Activated gamma-delta T cell (primary cell): ENCODE measurements at regions not wholly inside any gene's neighbourhood (a gene's known extent, or its start where the extent isn't known, plus 50 kb on each side); places are given as distances from the start of the nearest gene placed in this dataset.
"Not testable (repeated sequence)": the region's sequence is repeated elsewhere in the genome, so short reads cannot be mapped to it uniquely, and the experiment has no call there.

Experiments
- DNase-seq: peaks from one replicate; lab custom pipeline; 2025; lab: John Stamatoyannopoulos, UW

DNA sequence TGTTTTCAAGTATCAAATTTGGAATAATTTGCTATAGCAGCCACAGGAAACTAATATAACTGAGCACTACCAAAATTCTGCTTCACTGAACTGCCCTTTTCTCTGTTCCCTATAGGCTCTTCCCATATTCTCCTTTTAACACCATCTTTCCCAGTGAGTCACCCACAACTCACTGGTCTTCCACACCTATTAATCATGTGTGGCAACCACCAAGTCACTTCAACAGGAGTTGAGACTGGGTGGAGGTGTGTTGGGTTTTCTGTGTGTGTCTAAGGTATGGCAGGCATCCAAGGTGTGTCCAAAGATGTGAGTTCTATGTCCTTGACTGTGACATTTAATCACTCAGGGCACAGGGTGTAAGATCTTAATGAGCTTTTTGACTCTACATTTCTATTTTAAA lies 610.0 kb upstream of the CDH11 start:
- DNase-seq, result no peak

- no peak for DNase-seq
These were observed 606.8 kb upstream of the CDH11 start for GRCh38 chr16:65728652-65729051.

GRCh38 chr16:65728167-65728566 lies 606.3 kb upstream of the CDH11 start:
- DNase-seq, result no peak

GRCh38 chr16:65727534-65728137 lies 605.8 kb upstream of the CDH11 start:
- DNase-seq, result no peak

GRCh38 chr16:65725156-65725845 lies 603.4 kb upstream of the CDH11 start:
- no peak for DNase-seq

DNA sequence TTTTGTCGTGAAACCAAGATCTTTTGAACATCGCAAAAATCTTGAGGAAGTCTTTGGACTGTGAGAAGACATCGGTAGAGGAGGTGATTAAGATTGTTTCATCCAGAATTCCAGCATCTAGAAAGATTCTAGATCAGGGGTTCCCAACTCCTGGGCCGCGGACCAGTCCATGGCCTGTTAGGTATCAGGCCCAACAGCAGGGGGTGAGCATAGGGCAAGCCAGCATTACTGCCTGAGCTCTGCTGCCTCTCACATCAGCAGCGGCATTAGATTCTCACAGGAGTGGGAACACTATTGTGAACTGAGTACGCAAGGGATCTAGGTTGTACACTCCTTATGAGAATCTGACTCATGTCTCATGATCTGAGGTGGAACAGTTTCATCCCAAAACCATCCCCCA lies 600.6 kb upstream of the CDH11 start:
- no peak for DNase-seq

GRCh38 chr16:65717846-65718245 lies 596.0 kb upstream of the CDH11 start:
- DNase-seq, result no peak

DNA sequence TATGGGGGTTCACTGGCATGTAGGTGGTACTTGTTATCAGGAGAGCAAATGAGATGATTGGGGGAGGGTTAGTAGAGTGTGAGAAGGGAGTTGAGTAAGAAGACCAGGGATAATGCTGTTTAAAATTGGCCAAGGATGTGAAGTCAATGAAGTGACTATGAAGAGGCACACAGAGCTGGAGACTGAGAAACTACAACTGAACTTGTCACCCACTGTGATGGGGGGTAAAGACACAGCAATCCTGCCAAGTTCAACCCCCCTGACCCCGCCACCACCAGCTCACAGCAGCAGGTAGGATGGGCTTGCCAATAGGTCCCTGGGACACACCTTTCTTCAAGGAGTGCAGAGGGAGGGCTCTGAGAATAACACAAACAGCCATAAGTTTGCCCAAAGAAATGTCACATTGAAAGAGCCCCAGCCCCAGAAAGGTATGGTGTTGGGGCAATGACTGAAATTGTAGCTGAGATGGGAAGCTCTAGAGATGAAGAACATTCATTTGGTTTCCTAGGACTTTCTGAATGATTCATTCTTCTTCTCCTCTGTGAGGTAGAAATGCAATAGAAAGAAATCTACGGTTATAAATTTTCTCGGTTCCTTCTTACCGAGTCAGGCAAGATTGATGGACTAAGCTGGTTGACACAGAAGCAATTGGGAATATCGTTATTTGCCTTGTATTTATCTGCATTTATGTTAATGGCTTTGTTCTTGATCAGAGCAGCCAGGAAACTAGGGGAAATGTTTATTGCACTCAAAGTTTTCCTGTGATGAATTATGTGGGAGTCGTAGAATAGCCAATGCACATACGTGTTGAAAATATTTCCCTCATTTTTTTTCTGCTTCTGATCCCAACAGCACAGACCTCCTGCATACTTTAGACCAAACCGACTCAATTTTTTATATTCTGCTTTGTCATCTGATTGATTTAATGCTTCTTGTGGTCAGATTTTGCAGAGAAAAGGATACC lies 595.2 kb upstream of the CDH11 start:
- no peak for DNase-seq

- DNase-seq, result no peak
These were observed 591.4 kb upstream of the CDH11 start for GRCh38 chr16:65713181-65713808.

DNA sequence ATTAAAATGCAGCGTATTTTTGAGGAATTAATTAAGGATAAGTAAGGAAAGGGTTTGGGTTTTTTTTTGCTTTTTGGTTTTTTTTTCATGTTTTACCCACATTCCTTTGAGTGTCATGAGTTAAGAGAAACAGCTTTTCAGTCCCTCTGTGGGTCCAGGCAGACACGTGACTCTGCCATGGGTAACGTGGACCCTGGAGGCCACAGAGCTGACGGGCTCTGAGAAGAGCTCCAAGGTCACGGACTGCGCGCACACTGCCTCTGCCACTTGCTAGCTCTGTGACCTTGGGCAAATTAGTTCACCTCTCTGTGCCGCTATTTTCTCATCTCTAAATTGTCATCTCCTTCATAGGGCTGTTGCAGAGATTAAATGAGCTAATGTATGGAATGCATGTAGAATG lies 588.2 kb upstream of the CDH11 start:
- no peak for DNase-seq

- DNase-seq, result no peak
These were observed 583.0 kb upstream of the CDH11 start for GRCh38 chr16:65704866-65705265.

DNA sequence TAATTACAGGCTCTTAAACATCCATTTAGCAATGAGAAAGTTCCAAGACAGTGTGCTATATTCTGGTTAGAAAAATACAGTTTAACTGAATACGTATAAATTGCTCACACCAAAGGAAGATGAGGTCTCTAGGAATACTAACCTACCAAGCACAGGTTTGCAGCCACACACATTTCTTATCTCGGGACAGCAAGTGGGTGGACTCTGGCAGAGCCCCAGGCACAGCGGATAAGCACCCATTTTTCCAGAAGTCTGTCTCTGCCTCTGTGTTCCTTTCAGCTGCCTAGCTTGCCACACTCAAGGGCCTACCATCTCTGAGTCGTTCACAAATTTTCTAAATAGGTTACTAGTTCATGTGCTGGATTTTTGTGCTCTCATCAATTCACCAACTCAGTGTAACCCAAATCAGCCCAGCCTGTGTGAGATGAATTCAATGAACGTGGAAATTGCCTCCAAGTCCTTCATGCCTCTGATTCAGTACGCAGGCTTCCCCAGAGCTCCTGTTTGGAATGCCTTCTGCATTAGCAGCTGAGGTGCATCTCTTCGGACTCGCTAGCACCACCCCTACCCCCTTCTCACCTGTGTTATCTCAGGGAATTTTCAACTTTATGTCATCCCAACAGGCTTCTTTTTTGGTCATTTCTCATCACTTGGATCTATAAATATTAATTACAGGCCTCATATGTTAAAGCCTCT lies 581.0 kb upstream of the CDH11 start:
- DNase-seq, result no peak

DNA sequence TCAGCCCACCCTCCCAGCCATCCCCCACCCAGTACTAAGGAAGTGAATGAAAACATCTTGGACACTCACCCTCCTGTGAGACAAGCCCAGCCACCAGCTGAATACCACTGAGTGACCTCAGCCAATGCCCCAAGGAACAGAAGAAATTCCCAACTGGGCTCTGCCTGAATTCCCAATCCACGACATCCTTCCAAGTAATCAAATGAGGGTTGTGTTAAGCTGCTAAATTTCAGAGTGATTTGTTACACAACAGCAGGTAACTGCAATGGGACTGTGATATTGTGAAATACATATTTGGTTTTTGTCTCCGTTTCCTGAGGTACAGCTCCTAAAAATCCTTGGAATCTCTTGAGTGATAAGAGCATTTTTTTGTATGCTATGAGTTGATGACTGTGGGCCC lies 578.7 kb upstream of the CDH11 start:
- no peak for DNase-seq

GRCh38 chr16:65698791-65699321 lies 577.0 kb upstream of the CDH11 start:
- no peak for DNase-seq

DNA sequence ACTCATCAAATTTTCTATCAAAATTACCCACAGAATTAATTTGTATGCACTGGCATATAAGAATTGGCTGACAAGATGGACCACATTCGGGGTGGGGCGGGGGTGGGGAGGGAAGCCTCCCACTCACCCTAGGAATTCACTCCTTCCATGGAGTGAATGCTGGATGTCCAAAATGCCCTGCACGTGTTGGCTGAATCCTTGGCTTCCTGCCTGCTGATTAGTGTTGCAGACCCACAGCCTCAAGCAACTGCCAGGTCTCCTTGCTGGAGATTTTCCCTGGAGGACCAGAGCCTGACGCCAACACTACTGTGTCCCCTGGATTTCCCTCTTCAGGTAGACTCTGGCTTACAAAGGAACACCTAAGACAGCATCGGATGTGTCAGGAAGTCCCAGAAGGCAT lies 575.7 kb upstream of the CDH11 start:
- no peak for DNase-seq

- no peak for DNase-seq
These were observed 575.2 kb upstream of the CDH11 start for GRCh38 chr16:65697065-65697464.

- DNase-seq, result not testable (repeated sequence)
These were observed 570.0 kb upstream of the CDH11 start for GRCh38 chr16:65691846-65692245.

- no peak for DNase-seq
These were observed 567.9 kb upstream of the CDH11 start for GRCh38 chr16:65689726-65690125.

- no peak for DNase-seq
These were observed 566.4 kb upstream of the CDH11 start for GRCh38 chr16:65688301-65688700.

DNA sequence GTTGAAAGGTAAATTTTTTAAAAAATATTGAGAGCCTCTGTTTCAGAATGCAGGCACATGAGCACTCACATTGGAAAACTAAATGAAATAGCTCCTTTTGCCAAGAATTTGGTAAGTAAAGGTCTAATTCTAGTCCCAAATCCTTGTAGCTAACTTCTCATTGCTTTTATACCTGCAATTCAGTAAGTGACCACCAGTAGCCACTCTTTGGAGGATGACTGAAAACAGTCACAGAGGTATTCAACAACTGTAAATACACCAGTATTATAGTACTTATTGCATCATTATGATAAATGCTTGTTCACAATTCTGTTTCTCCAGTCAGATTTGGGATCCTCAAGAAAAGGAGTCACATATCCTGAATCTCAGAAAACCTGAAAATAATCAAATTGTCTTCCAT lies 562.4 kb upstream of the CDH11 start:
- no peak for DNase-seq

GRCh38 chr16:65681406-65681805 lies 559.5 kb upstream of the CDH11 start:
- no peak for DNase-seq
